ENCODE measurements at regions not wholly inside any gene's neighbourhood (a gene's known extent, or its start where the extent isn't known, plus 50 kb on each side); places are given as distances from the start of the nearest gene placed in this dataset.

DNA sequence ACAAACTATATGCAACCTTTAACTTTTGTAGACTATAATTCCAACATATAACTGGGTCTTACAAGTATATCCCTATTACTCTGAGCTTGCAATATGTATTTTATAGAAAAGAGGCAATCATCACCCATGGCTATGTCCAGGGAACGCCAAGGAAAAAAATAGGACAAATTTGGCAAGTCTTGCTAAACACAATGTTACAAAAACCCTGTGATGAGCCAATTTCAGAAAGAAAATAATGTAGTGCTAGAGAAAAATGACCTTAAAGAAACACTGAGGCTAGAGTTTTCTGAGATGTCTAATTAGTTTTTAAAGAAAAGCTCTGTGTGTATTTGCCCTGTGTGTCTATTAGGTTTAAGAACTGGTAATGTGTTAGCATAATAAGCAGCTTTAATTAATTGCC is 68.0 kb upstream of the FREM2 start:
- no peak for DNase-seq

DNA sequence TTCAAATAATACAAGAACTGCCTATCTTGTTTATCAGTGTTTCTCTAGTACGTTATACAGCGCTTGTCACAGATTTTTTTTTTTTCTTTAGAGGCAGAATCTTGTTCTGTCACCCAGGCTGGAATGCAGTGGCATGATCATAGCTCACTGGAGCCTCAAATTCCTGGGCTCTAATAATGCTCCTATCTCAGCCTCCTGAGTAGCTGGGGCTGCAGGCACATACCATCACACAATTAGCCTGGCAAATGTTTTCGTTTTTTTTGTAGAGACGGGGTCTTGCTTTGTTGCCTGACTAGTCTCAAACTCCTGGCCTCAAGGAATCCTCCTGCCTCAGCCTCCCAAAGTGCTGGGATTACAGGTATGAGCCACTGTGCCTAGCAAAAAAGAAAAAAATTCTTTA is 66.0 kb upstream of the FREM2 start:
- DNase-seq, result no peak

DNA sequence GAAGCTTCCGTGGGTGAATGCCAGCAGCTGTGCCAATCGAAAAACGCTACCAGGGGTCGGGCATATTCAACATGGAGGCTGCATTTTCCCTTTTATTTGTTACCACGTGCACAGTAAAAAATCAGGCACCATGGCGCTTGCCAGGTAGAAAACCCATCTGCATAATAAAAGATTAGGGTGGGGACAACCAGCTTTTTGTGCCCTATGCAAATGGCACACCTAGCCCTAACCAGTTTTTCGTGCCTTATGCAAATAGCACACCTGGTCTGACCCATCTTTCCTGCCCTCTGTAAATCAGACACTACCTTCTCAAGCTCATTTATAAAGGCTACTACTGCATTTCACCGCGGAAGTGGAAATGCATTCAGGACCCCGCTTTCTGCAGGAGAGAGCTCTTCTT is 62.1 kb upstream of the FREM2 start:
- DNase-seq, result peak; percentile 84

DNA sequence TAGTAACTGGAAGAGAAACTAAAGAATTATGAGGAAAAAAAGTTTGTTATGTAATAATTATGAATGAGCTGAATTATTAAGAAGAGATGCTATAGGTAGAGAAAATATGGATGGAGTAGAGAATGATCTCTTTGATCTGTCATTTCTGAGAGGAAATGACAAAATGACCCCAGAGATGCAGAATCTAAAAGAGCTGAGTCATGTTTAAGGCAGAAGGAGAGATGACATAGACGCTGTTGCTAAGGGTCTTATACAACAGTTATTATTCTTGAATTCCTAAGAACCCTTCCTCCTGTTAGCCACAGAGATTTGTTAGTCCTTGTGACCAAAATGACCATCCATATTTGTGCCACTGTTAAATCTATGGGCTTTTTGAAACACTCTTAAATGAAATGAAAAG is 58.3 kb upstream of the FREM2 start:
- no peak for DNase-seq

DNA sequence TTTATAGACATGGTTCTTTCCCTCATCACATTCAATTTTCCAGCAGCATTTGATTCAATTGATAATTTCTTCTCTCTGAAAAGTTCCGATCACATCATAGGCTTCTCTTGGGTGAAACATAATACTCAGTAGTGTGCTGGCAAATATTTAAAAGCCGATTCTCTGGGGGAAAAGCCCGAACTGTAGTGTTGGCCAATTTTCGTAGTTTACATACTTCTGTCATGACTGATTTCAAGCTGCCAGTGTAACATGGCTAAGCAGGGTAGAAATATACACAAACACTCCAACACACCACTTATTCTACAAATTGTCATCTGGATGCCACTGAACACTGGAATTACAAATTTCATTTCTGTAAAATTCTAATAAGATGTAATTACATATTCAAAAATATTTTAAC is 56.1 kb upstream of the FREM2 start:
- DNase-seq, result no peak

DNA sequence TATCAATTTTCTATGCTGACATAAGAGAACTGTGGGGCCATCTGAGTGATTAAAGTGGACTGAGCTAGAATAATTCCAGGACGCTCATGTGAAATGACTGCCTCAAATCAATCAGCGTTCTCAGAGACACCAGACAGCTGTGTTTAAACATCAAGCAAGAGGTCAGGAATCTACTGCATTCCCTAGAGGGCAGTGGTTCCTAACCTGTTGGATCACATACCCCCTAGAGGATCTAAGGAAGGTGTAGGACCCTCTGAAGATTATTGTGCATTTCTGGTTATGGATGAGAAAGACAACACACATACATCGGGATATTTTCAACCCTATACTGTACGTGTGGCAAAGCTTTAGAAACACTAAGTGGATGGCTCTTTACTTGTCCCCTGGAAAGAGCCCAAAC is 51.8 kb upstream of the FREM2 start:
- peak; percentile 9 for DNase-seq

DNA sequence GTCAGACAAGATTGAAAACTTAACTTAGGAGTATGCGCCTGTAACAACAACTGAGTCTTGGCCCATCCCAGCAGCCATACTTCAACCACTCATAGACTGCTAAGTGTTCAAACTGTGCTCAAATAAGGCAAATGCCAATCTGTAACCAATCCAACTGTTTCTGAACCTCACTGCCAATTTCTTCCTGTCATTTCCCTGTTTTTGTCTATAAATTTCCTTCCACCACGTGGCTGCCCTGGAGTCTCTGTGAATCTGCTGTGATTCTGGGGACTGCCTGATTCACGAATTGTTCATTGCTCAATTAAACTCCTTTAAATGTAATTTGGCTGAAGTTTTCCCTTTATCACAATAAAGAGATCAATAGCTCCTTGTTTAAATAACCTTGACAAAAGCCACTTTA is 50.8 kb upstream of the FREM2 start:
- no peak for DNase-seq

DNA sequence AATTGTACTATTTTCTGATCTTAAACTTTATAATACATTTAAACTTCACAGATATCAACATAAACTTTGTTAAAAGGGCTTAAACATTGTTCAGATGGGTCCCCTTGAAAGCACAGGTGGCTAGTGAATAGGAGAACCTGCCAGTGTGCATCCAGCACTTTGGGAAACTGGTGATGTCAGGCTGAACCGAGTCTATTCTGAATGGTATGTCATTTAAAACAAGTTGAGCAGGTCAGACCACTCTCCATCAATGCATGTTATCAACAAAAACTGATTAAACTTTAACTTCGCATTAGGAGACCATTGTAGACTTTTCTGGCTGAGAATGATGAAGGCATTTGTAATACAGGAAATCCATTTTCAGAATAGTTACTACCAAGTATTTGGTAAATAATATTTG is 50.1 kb upstream of the FREM2 start:
- DNase-seq, result peak; percentile 82
